ENCODE measurements at regions not wholly inside any gene's neighbourhood (a gene's known extent, or its start where the extent isn't known, plus 50 kb on each side); places are given as distances from the start of the nearest gene placed in this dataset.

- Histone ChIP-seq H2AFZ (ENCODE audit: insufficient read depth, low read depth, low read length, poor library complexity, severe bottlenecking) (no peak overlapping the region), H3K27ac (ENCODE audit: low read length in 2 of 2) (no peak overlapping the region), H3K4me1 (ENCODE audit: control insufficient read depth in 2 of 2, insufficient read depth in 2 of 2, low read length in 2 of 2) (no peaks in the 10 kb centered on the region), H3K36me3 (replicated peaks in 1 of 2; ENCODE audit: control extremely low read depth in 1 of 2, control insufficient read depth in 1 of 2, extremely low read depth in 1 of 2, insufficient read depth in 2 of 2, low read length in 1 of 2) (no peaks in the 10 kb centered on the region), H3K9ac (ENCODE audit: low read length) (no peak overlapping the region), H4K20me1 (ENCODE audit: control insufficient read depth, insufficient read depth, low read length, poor library complexity, severe bottlenecking) (no peaks in the 10 kb centered on the region), H3K4me2 (replicated peaks; ENCODE audit: low read depth, low read length, poor library complexity, severe bottlenecking) (no peak overlapping the region), H3K79me2 (ENCODE audit: control insufficient read depth, insufficient read depth, low read length) (no peaks in the 10 kb centered on the region), H3K4me3 (ENCODE audit: control extremely low read depth in 1 of 5, extremely low read depth in 1 of 5, insufficient read depth in 1 of 5, low read depth in 2 of 5, low read length in 4 of 5) (no peak overlapping the region), H3K9me3 (ENCODE audit: control extremely low read depth in 1 of 3, control insufficient read depth in 2 of 3, insufficient read depth in 1 of 3, low read length in 2 of 3) (peaks cover 0 to 3% (median 0%) of the 10 kb centered on the region in 3 donors), H3K27me3 (replicated peaks in 1 of 4; ENCODE audit: control extremely low read depth in 1 of 4, control insufficient read depth in 3 of 4, insufficient read depth in 4 of 4, low read length in 3 of 4) (no peaks in the 10 kb centered on the region)
- intact Hi-C loops (cut with micrococcal nuclease): no loop called here
- Mint-ChIP-seq H3K4me1 (no peaks in the 10 kb centered on the region), H3K27ac (no peak overlapping the region), H3K9me3 (ENCODE audit: insufficient read depth) (no peaks in the 10 kb centered on the region), H3K27me3 (no peaks in the 10 kb centered on the region), H3K4me3 (no peak overlapping the region)
- POLR2A ChIA-PET: no interaction called here
- no peak for TF ChIP-seq EZH2 (IDR thresholded peaks at IDR 0.05; ENCODE audit: borderline replicate concordance, insufficient read depth, low read depth, low read length, poor library complexity, severe bottlenecking)
- TF ChIP-seq CTCF (IDR thresholded peaks at IDR 0.05): no peak
- CTCF ChIA-PET: no interaction called here
- no peak for DNase-seq
- 75% methylated on average over 3 of the region's 3 CpGs for WGBS (ENCODE audit: insufficient coverage)
- ATAC-seq (ENCODE audit: low read depth): no peak
Measured at GRCh38 chr3:34669490-34669889, 871.1 kb downstream of the PDCD6IP start.

- H3K4me1 Mint-ChIP-seq: no peaks in the 10 kb centered on the region
- no peak overlapping the region for H3K27ac Mint-ChIP-seq
- no peak overlapping the region for H3K4me3 Mint-ChIP-seq
- Histone ChIP-seq H3K79me2 (ENCODE audit: control insufficient read depth, insufficient read depth, low read length) (no peaks in the 10 kb centered on the region), H3K27me3 (replicated peaks in 1 of 4; ENCODE audit: control extremely low read depth in 1 of 4, control insufficient read depth in 3 of 4, insufficient read depth in 4 of 4, low read length in 3 of 4) (no peaks in the 10 kb centered on the region), H3K27ac (ENCODE audit: low read length in 2 of 2) (no peak overlapping the region), H4K20me1 (ENCODE audit: control insufficient read depth, insufficient read depth, low read length, poor library complexity, severe bottlenecking) (no peaks in the 10 kb centered on the region), H3K4me3 (ENCODE audit: control extremely low read depth in 1 of 5, extremely low read depth in 1 of 5, insufficient read depth in 1 of 5, low read depth in 2 of 5, low read length in 4 of 5) (no peak overlapping the region), H3K4me1 (ENCODE audit: control insufficient read depth in 2 of 2, insufficient read depth in 2 of 2, low read length in 2 of 2) (no peaks in the 10 kb centered on the region), H3K9me3 (ENCODE audit: control extremely low read depth in 1 of 3, control insufficient read depth in 2 of 3, insufficient read depth in 1 of 3, low read length in 2 of 3) (peaks cover 0 to 8% (median 1%) of the 10 kb centered on the region in 3 donors), H3K4me2 (replicated peaks; ENCODE audit: low read depth, low read length, poor library complexity, severe bottlenecking) (no peak overlapping the region), H3K36me3 (replicated peaks in 1 of 2; ENCODE audit: control extremely low read depth in 1 of 2, control insufficient read depth in 1 of 2, extremely low read depth in 1 of 2, insufficient read depth in 2 of 2, low read length in 1 of 2) (no peaks in the 10 kb centered on the region), H2AFZ (ENCODE audit: insufficient read depth, low read depth, low read length, poor library complexity, severe bottlenecking) (no peak overlapping the region), H3K9ac (ENCODE audit: low read length) (no peak overlapping the region)
- ChIA-PET POLR2A (no interaction called here), CTCF (no interaction called here)
- ATAC-seq (ENCODE audit: low read depth) (no peak), DNase-seq (no peak)
- TF ChIP-seq CTCF (IDR thresholded peaks at IDR 0.05) (no peak), EZH2 (IDR thresholded peaks at IDR 0.05; ENCODE audit: borderline replicate concordance, insufficient read depth, low read depth, low read length, poor library complexity, severe bottlenecking) (no peak)
- intact Hi-C loops (cut with micrococcal nuclease): no loop called here
- no peaks in the 10 kb centered on the region for H3K27me3 Mint-ChIP-seq
- no CpG with 5 or more reads among the region's 2 CpGs for WGBS (ENCODE audit: insufficient coverage)
- H3K9me3 Mint-ChIP-seq (ENCODE audit: insufficient read depth): peaks cover 5% of the 10 kb centered on the region
Measured at GRCh38 chr3:34675383-34676120, 877.1 kb downstream of the PDCD6IP start.
